T-cell (primary cell): ENCODE measurements at regions not wholly inside any gene's neighbourhood (a gene's known extent, or its start where the extent isn't known, plus 50 kb on each side); places are given as distances from the start of the nearest gene placed in this dataset.

Experiments used
- ATAC-seq, 4 experiments: fragments of 200-7000 bp in 3 of 4; fragments of 150-1000 bp in 1 of 4; cut with Tn5 transposase; replicated peaks in 1 of 4; 1 replicate in 3 of 4; 2 replicates in 1 of 4; pipeline ENCODE4 v1.10.0; 2021; ENCODE audit warnings: moderate library complexity in 3 of 4, mild to moderate bottlenecking in 2 of 4, moderate number of reproducible peaks in 1 of 4
- CTCF ChIA-PET, 2 donors: fragments of 300-600 bp; sonication (Branson Sonifier 250); formaldehyde crosslinking; loops; one replicate each; lab custom pipeline; 2022; ENCODE audit warnings: antibody characterized with exemption in 2 of 2; lab: Charles Lee
- POLR2A ChIA-PET, 2 donors: fragments of 300-600 bp; sonication (Branson Sonifier 250); formaldehyde crosslinking; loops; one replicate each; lab custom pipeline; 2022; ENCODE audit warnings: antibody characterized with exemption in 2 of 2; lab: Charles Lee
- DNase-seq, 35 experiments: peaks; one replicate each; pipeline versions ENCODE4 v3.0.0 to v3.0.0-alpha.2; 2013 to 2023
- H3K27ac ChIP-seq: one replicate; pipeline ENCODE4 v1.5.1; 2013; ENCODE audit warnings: low read length
- H3K27me3 ChIP-seq, 2 experiments: replicated peaks in 1 of 2; 1 replicate in 1 of 2; 2 replicates in 1 of 2; pipeline versions ENCODE4 v1.6.1 to v1.7.0; 2013; ENCODE audit warnings: low read length in 1 of 2, mixed read lengths in 1 of 2; ENCODE audit not compliant: control insufficient read depth in 2 of 2, insufficient read depth in 2 of 2; ENCODE audit errors: extremely low read depth in 1 of 2
- H3K36me3 ChIP-seq, 2 donors: 1 replicate in 1 of 2; 2 replicates in 1 of 2; pipeline versions ENCODE4 v1.6.1 to v1.7.0; 2013; ENCODE audit warnings: low read length in 1 of 2; ENCODE audit not compliant: control insufficient read depth in 2 of 2, insufficient read depth in 1 of 2; ENCODE audit errors: extremely low read depth in 1 of 2
- H3K4me1 ChIP-seq, 2 experiments: 1 replicate in 1 of 2; 2 replicates in 1 of 2; pipeline versions ENCODE4 v1.6.1 to v1.7.0; 2013; ENCODE audit warnings: low read length in 2 of 2, mixed read lengths in 1 of 2; ENCODE audit not compliant: insufficient read depth in 2 of 2, control insufficient read depth in 1 of 2; ENCODE audit errors: extremely low read depth in 1 of 2
- H3K4me3 ChIP-seq, 2 donors: 1 replicate in 1 of 2; 2 replicates in 1 of 2; pipeline versions ENCODE4 v1.5.1 to v1.7.0; 2013; ENCODE audit warnings: mild to moderate bottlenecking in 2 of 2, low read length in 1 of 2, moderate library complexity in 1 of 2; ENCODE audit not compliant: control insufficient read depth in 1 of 2; ENCODE audit errors: extremely low read depth in 1 of 2
- H3K9me3 ChIP-seq: 2 replicates; pipeline ENCODE4 v1.7.0; 2013
- H3K27ac Mint-ChIP-seq, 2 donors: one replicate each; pipeline ENCODE4 v1.8.0; 2020 to 2021; ENCODE audit warnings: mild to moderate bottlenecking in 2 of 2, mixed read lengths in 2 of 2
- H3K27me3 Mint-ChIP-seq, 2 donors: one replicate each; pipeline ENCODE4 v1.8.0; 2021 to 2022; ENCODE audit warnings: mixed read lengths in 2 of 2
- H3K36me3 Mint-ChIP-seq: one replicate; pipeline ENCODE4 v1.8.0; 2021; ENCODE audit warnings: mixed read lengths
- H3K4me1 Mint-ChIP-seq, 3 donors: one replicate each; pipeline ENCODE4 v1.8.0; 2020 to 2022; ENCODE audit warnings: mixed read lengths in 3 of 3, mild to moderate bottlenecking in 1 of 3
- H3K4me3 Mint-ChIP-seq, 3 donors: one replicate each; pipeline ENCODE4 v1.8.0; 2020 to 2022; ENCODE audit warnings: mild to moderate bottlenecking in 3 of 3, mixed read lengths in 3 of 3, moderate library complexity in 3 of 3
- H3K9me3 Mint-ChIP-seq, 3 donors: one replicate each; pipeline ENCODE4 v1.8.0; 2020 to 2022; ENCODE audit warnings: mixed read lengths in 3 of 3
- WGBS: methylation state at CpG from one replicate; pipeline ENCODE4 v1.1.5; 2013; ENCODE audit warnings: missing lambda C conversion rate; ENCODE audit not compliant: insufficient coverage; 5-methylcytosine and 5-hydroxymethylcytosine counted together

- Mint-ChIP-seq H3K4me1 (no peaks in the 10 kb centered on the region), H3K9me3 (peaks cover 20 to 30% (median 21%) of the 10 kb centered on the region in 3 donors), H3K27ac (no peak overlapping the region), H3K36me3 (no peaks in the 10 kb centered on the region), H3K4me3 (no peak overlapping the region), H3K27me3 (no peaks in the 10 kb centered on the region)
- ChIA-PET POLR2A (no interaction called here), CTCF (no interaction called here)
- no peaks in the 10 kb centered on the region for H3K36me3 ChIP-seq
- DNase-seq (no peak), ATAC-seq (no peak)
- H3K4me1 ChIP-seq, result no peaks in the 10 kb centered on the region
- no peaks in the 10 kb centered on the region for H3K27me3 ChIP-seq
- H3K9me3 ChIP-seq, result no peaks in the 10 kb centered on the region
- no peak overlapping the region for H3K4me3 ChIP-seq
- H3K27ac ChIP-seq, result no peak overlapping the region
These were observed 605.7 kb upstream of the LRRC4C start for GRCh38 chr11:42065199-42065598.

GRCh38 chr11:42066113-42066512, 606.7 kb upstream of the LRRC4C start:
- no peaks in the 10 kb centered on the region for H3K4me1 ChIP-seq
- ChIA-PET POLR2A (no interaction called here), CTCF (no interaction called here)
- no peaks in the 10 kb centered on the region for H3K36me3 ChIP-seq
- 86% methylated on average over 15 of the region's 15 CpGs for WGBS
- Mint-ChIP-seq H3K27me3 (no peaks in the 10 kb centered on the region), H3K4me1 (no peaks in the 10 kb centered on the region), H3K9me3 (peaks cover 20 to 26% (median 21%) of the 10 kb centered on the region in 3 donors), H3K27ac (no peak overlapping the region), H3K36me3 (no peaks in the 10 kb centered on the region), H3K4me3 (no peak overlapping the region)
- DNase-seq (no peak), ATAC-seq (no peak)
- H3K27me3 ChIP-seq, result no peaks in the 10 kb centered on the region
- no peak overlapping the region for H3K27ac ChIP-seq
- H3K9me3 ChIP-seq, result no peaks in the 10 kb centered on the region
- H3K4me3 ChIP-seq, result no peak overlapping the region

DNA sequence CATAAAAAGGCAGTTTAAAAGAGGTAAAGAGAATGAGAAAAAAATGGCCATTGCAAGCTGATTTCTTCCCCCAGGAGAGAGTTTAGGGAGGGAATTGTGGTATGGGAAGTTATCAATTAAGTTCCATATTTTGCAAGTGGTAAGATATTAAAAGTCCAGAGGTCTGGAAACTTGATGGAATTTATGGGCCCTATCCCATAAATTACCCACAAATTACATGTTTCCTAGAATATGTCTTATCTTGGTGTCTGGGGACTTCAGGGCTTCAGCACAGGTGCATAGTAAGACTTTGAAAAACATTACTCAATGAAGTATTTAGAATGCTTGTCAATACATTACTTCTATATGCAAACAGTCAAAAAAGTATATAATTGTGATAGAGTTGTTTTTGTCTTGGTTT, 614.9 kb upstream of the LRRC4C start:
- H3K4me1 ChIP-seq, result no peaks in the 10 kb centered on the region
- Mint-ChIP-seq H3K4me1 (no peaks in the 10 kb centered on the region), H3K9me3 (peaks cover 12 to 28% (median 22%) of the 10 kb centered on the region in 3 donors), H3K27me3 (no peaks in the 10 kb centered on the region), H3K4me3 (no peak overlapping the region), H3K27ac (no peak overlapping the region), H3K36me3 (no peaks in the 10 kb centered on the region)
- peaks cover 4% of the 10 kb centered on the region for H3K9me3 ChIP-seq
- H3K27ac ChIP-seq, result no peak overlapping the region
- no peaks in the 10 kb centered on the region for H3K27me3 ChIP-seq
- ChIA-PET CTCF (no interaction called here), POLR2A (no interaction called here)
- no peak for DNase-seq
- ATAC-seq, result no peak
- H3K36me3 ChIP-seq, result no peaks in the 10 kb centered on the region
- no peak overlapping the region for H3K4me3 ChIP-seq

DNA sequence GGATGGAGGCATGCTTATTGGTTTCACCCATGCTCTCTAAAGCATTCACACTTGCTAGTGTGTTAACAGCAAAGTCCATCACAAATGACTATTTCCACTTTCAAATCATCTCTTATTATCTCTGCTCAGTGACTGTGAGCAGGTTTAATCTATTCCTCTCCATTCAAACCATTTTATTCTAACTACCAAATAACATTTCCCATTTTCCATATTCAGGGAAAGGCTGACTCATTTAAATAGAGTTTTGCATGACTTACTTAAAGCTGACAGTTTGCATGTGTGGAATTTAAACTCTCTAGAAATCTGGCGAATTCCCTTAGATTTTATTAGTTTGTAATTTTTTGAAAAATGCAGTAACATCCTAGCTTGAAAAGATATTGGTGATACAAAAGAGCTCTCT, 615.7 kb upstream of the LRRC4C start:
- no peak for ATAC-seq
- no peak overlapping the region for H3K4me3 ChIP-seq
- H3K9me3 ChIP-seq, result peaks cover 4% of the 10 kb centered on the region
- no peak overlapping the region for H3K27ac ChIP-seq
- H3K4me1 Mint-ChIP-seq, result no peaks in the 10 kb centered on the region
- ChIA-PET POLR2A (no interaction called here), CTCF (no interaction called here)
- no CpG with 5 or more reads among the region's 1 CpG for WGBS
- peaks cover 12 to 26% (median 22%) of the 10 kb centered on the region in 3 donors for H3K9me3 Mint-ChIP-seq
- H3K4me1 ChIP-seq, result no peaks in the 10 kb centered on the region
- H3K4me3 Mint-ChIP-seq, result no peak overlapping the region
- DNase-seq, result no peak
- H3K27me3 Mint-ChIP-seq, result no peaks in the 10 kb centered on the region
- H3K36me3 Mint-ChIP-seq, result no peaks in the 10 kb centered on the region
- no peaks in the 10 kb centered on the region for H3K27me3 ChIP-seq
- no peak overlapping the region for H3K27ac Mint-ChIP-seq
- H3K36me3 ChIP-seq, result no peaks in the 10 kb centered on the region

- CTCF ChIA-PET, result no interaction called here
- Histone ChIP-seq H3K27me3 (no peaks in the 10 kb centered on the region), H3K4me1 (no peaks in the 10 kb centered on the region), H3K36me3 (no peaks in the 10 kb centered on the region), H3K4me3 (no peak overlapping the region), H3K27ac (no peak overlapping the region), H3K9me3 (peaks cover 4% of the 10 kb centered on the region)
- POLR2A ChIA-PET, result no interaction called here
- no peaks in the 10 kb centered on the region for H3K4me1 Mint-ChIP-seq
- no peaks in the 10 kb centered on the region for H3K27me3 Mint-ChIP-seq
- ATAC-seq (no peak), DNase-seq (no peak)
- 33% methylated on average over 1 of the region's 1 CpG for WGBS
- H3K36me3 Mint-ChIP-seq, result no peaks in the 10 kb centered on the region
- no peak overlapping the region for H3K4me3 Mint-ChIP-seq
- peaks cover 7 to 27% (median 21%) of the 10 kb centered on the region in 3 donors for H3K9me3 Mint-ChIP-seq
- no peak overlapping the region for H3K27ac Mint-ChIP-seq
These were observed 618.3 kb upstream of the LRRC4C start for GRCh38 chr11:42077794-42078193.

- Histone ChIP-seq H3K36me3 (no peaks in the 10 kb centered on the region), H3K4me1 (no peaks in the 10 kb centered on the region), H3K4me3 (no peak overlapping the region), H3K27ac (no peak overlapping the region), H3K9me3 (peaks cover 3% of the 10 kb centered on the region), H3K27me3 (no peaks in the 10 kb centered on the region)
- Mint-ChIP-seq H3K27me3 (no peaks in the 10 kb centered on the region), H3K4me1 (no peaks in the 10 kb centered on the region), H3K27ac (no peak overlapping the region), H3K36me3 (no peaks in the 10 kb centered on the region), H3K4me3 (no peak overlapping the region), H3K9me3 (peaks cover 13 to 23% (median 18%) of the 10 kb centered on the region in 3 donors)
- no CpG with 5 or more reads among the region's 4 CpGs for WGBS
- POLR2A ChIA-PET, result no interaction called here
- ATAC-seq (no peak), DNase-seq (no peak)
- CTCF ChIA-PET, result no interaction called here
These were observed 626.3 kb upstream of the LRRC4C start for GRCh38 chr11:42085736-42086135.

GRCh38 chr11:42093541-42093940, 634.1 kb upstream of the LRRC4C start:
- Histone ChIP-seq H3K27ac (no peak overlapping the region), H3K36me3 (no peaks in the 10 kb centered on the region), H3K9me3 (peaks cover 2% of the 10 kb centered on the region), H3K27me3 (no peaks in the 10 kb centered on the region), H3K4me3 (no peak overlapping the region), H3K4me1 (no peaks in the 10 kb centered on the region)
- ATAC-seq (no peak), DNase-seq (no peak)
- H3K27me3 Mint-ChIP-seq, result no peaks in the 10 kb centered on the region
- H3K27ac Mint-ChIP-seq, result no peak overlapping the region
- WGBS, result no CpG with 5 or more reads among the region's 3 CpGs
- no peaks in the 10 kb centered on the region for H3K4me1 Mint-ChIP-seq
- H3K9me3 Mint-ChIP-seq, result peaks cover 11 to 24% (median 12%) of the 10 kb centered on the region in 3 donors
- H3K36me3 Mint-ChIP-seq, result no peaks in the 10 kb centered on the region
- CTCF ChIA-PET, result no interaction called here
- no peak overlapping the region for H3K4me3 Mint-ChIP-seq
- POLR2A ChIA-PET, result no interaction called here
